ENCODE measurements at regions not wholly inside any gene's neighbourhood (a gene's known extent, or its start where the extent isn't known, plus 50 kb on each side); places are given as distances from the start of the nearest gene placed in this dataset.
"Not testable (repeated sequence)": the region's sequence is repeated elsewhere in the genome, so short reads cannot be mapped to it uniquely, and the experiment has no call there.

DNA sequence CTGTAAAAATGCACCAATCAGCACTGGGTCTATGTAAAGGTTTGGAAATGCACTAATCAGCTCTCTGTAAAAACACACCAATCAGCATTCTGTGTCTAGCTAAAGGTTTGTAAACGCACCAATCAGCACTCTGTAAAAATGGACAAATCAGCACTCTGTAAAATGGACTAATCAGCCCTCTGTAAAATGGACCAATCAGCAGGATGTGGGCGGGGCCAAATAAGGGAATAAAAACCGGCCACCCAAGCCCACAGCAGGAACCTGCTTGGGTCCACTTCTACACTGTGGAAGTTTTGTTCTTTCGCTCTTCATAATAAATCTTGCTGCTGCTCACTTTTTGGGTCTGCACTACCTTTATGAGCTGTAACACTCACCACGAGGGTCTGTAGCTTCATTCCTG, 101.0 kb downstream of the SMC2 start:
- not testable (repeated sequence) for DNase-seq

DNA sequence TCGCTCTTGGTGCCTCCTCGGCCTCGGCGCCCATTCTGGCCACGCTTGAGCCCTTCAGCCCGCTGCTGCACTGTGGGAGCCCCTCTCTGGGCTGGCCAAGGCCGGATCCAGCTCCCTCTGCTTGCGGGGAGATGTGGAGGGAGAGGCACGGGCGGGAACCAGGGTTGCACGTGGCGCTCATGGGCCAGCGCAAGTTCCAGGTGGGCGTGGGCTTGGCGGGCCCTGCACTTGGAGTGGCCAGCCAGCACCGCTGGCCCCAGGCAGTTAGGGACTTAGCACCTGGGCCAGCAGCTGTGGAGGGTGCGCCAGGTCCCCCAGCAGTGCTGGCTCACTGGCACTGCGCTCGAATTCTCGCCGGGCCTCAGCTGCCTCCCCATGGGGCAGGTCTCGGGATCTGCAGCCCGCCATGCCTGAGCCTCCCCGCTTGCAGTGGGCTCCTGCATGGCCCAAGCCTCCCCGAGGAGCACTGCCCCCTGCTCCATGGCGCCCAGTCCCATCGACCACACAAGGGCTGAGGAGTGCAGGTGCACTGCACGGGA, 106.4 kb downstream of the SMC2 start:
- DNase-seq, result no peak

DNA sequence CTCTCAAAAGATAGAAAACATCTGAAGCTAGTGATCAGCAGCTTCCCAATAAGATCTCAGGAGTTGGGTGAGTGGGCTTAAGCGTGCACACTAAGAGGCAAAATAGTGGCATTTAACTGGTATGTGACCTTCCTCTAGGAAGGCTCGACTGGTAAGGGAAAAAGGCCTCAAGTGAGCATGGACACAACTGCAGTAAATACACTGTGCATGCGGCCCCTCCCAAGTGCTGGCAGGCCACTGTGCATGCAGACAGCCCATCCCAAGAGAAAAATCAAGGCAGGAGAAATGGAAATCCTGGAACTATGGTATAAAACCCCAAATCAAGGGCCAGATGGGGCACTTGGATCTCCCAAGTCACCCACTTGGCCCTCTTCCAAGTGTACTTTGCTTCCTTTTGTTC, 112.7 kb downstream of the SMC2 start:
- no peak for DNase-seq

DNA sequence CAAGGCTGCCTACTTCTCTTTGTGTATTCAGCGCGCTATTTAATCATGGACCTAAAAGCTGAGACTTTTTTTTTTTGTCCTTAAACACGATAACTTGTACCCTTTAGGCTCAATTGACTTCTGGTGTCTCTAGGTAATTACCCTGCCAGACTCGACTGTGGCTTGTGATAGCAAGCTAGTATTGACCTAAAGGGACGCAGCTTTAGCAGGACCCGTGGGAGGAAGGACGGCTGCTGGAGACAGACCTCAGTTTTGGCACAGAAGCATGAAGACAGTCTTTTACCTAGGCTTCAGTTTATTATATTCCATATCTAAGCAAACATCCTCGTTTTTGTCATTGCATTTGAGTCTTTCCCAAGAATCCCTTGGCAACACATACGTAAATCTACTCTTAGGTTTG, 115.3 kb downstream of the SMC2 start:
- DNase-seq, result no peak

DNA sequence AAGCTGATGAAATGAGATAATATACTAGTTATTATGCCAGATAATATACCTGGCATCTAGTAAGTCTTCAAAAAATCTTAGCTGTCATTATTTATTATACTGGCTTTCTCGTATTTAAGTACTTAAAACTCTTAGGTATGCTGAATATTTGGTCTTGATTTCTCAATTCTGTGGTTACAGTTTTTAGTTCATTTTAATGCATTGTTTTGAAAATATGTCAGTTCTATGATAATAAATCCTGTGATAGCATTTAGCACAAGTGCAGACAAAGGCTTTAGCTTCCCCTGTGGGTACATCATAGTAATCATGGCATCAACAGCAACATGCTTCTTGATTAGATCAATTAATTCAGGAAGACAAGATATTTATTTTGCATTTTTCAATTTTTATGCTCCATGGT, 133.0 kb downstream of the SMC2 start:
- DNase-seq, result no peak

DNA sequence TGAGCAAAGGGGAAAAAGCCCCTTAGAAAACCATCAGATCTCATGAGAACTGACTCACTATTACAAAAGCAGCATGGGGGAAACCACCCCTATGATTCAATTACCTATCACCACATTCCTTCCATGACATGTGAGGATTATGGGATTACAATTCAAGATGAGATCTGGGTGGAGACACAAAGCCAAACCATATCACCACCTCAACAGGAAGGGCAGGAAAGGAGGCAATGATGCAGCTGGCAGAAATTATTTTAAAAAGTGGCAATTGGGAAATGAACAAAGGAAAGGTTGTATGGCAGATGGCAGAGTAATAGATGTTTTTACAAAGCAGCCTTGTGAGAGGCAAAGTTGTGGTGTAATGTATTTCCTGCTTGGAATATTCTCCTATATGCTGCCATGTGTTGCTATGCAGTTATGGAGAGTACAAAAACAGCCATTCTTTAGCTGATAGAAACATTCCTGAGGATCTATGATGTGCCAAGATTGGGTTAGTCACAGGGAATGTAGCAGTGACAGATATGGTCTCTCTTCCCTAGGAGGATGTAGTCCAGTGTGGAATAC, 138.8 kb downstream of the SMC2 start:
- DNase-seq, result peak in 1 of 3 donors; percentile 30

DNA sequence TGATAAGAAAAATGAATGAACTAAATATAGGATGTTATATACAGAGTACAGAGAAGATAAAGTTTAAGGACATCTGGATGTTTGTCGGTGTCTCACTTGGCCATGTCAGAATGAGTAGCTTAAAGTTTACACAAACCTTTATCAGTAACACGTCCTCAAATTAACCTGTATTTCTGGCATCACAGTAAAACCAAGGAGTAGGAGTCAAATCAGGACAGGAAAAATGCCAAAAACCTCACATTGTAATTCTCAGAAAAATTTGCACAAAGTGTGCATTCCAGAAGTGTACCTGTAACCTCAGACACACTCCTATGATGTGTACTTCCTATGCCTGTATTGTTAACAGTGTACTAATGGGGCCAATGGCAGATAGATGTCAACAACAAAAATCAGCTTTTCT, 139.3 kb downstream of the SMC2 start:
- DNase-seq, result no peak

DNA sequence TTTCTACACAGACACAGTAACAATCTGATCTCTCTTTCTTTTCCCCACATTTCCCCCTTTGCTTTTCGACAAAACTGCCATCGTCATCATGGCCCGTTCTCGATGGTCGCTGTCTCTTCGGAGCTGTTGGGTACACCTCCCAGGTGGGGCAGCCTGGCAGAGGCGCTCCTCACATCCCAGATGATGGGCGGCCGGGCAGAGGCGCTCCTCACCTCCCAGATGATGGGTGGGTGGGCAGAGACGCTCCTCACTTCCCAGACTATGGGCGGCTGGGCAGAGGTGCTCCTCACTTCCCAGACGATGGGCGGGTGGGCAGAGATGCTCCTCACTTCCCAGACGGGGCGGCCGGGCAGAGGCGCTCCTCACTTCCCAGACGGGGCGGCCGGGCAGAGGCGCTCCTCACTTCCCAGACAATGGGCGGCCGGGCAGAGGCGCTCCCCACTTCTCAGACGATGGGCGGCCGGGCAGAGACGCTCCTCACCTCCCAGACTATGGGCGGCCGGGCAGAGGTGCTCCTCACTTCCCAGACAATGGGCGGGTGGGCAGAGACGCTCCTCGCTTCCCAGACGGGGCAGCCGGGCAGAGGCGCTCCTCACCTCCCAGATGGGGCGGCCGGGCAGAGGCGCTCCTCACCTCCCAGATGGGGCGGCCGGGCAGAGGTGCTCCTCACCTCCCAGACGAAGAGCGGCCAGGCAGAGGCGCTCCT, 140.7 kb downstream of the SMC2 start:
- DNase-seq, result not testable (repeated sequence)

DNA sequence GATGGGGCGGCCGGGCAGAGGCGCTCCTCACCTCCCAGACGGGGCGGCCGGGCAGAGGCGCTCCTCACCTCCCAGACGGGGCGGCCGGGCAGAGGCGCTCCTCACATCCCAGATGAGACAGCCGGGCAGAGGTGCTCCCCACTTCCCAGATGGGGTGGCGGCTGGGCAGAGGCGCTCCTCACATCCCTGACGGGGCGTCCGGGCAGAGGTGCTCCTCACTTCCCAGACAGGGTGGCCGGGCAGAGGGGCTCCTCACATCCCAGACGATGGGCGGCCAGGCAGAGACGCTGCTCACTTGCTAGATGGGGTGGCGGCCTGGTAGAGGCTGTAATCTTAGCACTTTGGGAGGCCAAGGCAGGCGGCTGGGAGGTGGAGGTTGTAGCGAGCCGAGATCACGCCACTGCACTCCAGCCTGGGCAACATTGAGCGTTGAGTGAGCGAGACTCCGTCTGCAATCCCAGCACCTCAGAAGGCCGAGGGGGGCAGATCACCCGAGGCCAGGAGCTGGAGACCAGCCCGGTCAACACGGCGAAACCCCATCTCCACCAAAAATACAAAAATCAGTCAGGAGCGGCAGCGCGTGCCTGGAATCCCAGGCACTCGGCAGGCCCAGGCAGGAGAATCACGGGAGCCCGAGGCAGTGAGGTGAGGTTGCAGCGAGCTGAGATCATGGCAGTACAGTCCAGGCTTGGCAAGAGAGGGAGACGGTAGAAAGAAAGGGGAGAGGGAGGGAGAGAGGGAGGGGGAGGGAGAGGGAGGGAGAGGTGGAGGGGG, 141.4 kb downstream of the SMC2 start:
- not testable (repeated sequence) for DNase-seq

DNA sequence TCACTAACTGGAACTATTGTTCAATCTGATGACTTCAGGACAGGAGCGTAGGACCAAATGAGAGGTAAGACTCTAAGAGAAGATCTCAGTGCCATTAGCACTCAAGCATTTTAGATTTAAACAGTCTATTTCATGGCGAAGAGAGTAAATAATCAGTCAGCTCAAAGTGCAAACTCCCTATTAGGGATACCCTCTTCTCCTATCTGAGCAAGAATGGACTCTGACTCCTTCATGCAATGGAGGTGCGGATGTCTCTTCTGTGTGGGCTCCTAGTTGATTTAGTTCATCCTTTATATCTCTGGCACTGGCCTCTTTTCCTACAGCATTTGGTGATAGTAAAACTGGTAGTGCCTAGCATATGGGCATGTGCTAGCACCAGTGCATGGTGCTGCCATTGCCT, 144.6 kb downstream of the SMC2 start:
- DNase-seq, result no peak

DNA sequence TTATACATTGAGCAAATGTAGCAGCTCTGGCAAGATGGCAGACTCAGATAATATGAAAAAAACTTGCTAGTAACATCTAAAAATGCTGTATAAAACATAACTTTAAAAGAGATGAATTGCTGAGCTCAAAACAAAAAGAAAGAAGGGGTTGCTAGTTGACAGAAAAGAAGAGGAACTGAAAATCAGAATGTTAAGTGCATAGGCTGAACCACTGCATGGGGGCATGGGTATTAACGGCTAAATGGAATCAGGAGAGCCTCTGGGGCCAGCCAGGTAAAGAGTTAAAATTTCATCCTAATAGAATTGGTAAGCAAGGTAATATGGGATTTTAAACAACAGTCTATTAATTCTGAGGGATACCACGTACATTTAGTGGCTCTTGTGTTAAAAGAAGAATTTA, 146.8 kb downstream of the SMC2 start:
- no peak for DNase-seq

DNA sequence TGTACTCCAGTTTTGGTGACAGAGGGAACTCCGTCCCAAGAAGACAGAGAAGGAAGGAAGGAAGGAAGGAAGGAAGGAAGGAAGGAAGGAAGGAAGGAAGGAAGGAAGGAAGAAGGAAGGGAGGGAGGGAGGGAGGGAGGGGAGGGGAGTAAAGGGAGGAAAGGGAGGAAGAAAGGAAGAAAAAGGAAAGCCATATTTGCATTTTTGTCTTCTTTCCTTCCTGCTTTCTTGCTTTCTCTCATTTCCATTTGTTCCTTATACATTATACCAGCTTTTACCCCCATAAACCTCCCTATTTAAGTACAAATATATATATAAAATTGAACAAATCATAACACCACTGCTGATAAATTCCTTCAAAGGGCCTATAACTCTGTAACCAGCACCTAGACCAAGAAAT, 151.8 kb downstream of the SMC2 start:
- DNase-seq, result no peak

DNA sequence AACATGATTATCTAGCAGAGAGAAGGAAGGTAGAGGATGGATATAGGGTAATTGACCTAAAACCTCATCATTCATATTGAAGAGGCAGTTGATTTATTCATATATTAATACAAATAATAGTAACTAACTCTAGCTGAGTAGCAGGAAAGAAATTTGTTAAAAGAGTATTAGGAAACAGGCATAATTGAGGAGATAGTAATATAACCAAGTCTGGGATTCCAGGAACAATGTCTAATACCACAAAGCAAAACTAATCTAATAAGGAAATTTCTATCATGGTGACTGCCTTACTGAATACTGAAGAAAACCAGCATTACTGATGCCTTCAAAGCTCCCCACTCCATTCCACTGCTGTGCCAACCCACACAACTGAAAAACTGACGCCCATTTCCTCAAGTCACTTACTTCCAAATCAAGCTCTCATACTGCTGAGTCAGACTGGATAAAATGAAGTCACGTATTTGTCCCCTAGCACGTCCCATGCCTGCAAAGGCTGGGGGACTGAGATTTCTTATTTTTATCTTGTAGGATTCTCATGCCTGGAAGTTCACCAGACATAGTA, 153.9 kb downstream of the SMC2 start:
- no peak for DNase-seq

DNA sequence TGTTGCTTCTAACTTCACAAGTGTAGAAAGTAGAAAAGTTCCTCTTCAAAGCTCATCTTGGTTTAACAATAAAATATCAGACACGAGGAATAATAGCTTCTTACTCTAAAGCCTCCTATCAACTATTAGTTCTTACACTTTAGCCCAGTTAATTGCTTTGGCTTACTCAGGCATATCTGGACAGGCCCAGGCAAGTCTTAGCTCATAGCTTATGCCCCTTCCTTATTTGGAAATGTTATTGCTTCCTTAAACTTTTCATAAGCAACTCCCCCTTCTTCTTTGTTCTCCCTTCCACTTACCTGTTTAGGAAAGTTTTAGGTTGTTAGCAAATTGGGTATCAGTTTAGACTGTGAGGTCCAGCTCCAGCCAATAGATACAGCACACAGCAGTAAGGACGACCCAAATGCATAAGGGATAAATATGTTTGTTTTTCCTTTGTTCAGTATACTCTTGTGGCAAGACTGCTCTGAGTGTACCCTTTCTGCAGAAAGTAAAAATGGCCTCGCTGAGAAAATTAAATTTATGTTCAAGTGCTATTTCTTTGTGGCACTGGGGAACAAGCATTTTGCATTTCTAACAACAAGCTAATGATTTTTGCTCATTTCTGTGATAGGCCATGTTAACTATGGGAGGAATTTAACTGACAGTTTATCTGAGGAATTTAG, 162.1 kb downstream of the SMC2 start:
- no peak for DNase-seq

DNA sequence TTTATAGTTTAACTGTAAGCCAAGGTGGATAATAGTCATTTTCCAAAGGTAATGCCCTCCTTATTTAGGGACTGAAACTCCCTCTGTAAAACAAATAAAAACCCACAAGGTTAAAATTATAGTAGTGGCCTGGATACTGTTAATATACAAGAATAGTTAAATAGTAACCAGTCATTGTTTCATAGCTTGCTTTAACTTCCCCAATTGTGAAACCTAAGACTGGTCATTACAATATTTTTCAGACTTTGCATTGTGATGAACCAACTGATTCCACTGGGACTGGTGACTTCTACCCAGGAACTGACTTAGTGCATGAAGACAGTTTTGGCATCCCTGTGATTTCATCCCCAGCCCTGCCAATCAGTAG, 162.6 kb downstream of the SMC2 start:
- no peak for DNase-seq

DNA sequence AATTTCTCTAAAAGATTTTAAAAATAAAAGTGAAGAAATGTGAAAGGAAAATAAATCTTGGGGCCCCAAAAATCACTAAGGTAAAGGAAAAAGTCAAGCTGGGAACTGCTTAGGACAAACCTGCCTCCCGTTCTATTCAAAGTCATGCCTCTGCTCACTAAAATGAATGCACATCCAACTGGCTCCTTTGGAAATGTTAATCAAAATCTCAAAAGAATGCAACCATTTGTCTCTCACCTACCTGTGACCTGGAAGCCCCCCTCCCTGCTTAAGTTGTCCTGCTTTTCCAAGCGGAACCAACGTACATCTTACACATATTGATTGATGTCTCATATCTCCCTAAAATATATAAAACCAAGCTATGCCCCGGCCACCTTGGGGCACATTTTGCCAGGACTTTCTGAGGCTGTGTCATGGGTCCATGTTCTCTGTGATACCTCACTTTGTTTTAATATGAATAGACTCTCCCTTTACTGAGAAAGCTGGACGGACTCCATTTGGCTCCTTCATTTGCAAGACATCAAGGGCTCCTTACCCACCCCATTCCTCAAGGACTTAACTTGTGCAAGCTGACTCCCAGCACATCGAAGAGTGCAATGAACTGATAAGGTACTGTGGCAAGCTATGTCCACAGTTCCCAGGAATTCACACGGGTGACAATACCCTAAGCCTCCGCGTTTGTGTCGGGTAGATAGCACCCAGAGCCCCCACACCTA, 164.3 kb downstream of the SMC2 start:
- DNase-seq, result no peak

DNA sequence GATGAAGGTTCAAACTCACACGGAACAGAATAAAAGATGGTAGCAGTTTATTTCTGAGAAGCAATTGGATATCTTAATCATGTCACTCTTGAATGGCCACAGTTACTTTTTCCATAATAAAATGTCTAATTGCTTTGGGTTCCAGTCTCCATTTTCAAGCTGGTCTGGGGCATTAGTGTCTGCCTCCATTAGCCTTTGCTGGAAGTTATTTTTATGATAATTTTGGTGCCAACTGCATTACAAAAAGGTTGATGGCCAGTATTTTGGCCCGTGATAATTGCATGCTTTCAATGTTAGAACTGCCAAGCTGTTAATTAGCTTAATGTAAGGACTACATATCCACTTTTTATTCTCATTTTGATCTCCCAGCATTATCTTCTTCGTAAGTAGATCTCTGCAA, 165.9 kb downstream of the SMC2 start:
- no peak for DNase-seq

DNA sequence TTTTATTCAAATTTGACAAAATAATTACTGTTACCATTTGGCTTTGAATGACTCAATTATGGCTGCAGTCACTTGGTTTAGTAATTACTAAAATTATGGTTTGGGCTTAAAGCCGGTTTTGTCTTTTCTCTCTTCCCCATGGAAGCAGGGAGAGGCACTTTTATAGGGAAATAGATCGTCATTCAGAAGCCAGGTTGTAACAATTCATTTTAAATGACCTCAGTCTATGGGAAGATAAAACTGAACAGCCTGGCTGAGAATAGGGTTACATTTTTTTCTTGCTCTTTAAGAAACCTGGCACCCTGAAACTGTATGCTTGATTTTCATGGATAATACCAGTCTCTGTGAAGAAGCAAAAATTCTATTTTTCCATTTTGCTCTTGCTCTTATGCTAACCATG, 169.8 kb downstream of the SMC2 start:
- DNase-seq, result no peak

DNA sequence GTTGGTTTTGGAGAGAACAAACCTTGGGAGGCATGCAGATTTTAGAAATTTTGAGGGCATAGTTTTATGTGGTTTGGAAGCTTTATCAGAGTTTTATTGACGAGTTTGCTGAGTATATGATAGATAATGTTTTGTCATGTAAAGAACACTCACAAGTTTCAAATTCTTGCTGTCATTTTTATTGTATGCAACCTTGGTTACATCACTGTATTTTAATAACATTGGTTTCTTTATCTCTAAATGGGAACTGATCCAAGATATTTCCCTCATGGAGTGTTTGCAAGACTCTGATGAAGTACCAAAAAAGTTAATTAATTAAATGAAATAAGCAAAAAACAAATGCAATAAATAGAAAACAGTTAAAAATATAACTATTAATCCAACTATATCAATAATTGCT, 170.3 kb downstream of the SMC2 start:
- DNase-seq, result no peak

DNA sequence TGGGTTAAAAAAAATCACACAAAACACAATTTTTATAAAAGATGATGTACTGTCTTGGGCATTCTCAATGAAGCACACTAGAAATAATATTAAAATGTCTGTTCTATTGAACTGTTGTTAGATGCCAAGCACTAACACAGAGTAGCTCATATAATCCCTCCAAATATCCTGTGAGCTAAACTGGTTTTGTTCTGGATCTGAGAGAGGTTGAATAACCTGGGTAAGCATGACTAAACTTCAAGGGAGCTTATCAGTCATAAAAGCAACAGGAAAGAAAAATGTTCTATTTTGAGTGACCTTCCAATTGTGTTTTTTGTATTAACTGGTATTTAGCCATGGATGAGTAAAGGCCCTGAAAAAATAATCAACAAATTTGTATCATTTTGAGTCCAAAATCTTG, 175.3 kb downstream of the SMC2 start:
- DNase-seq, result no peak
